Mesendoderm (in vitro differentiated cells): ENCODE measurements at regions not wholly inside any gene's neighbourhood (a gene's known extent, or its start where the extent isn't known, plus 50 kb on each side); places are given as distances from the start of the nearest gene placed in this dataset.

Source experiments
- DNase-seq: peaks from one replicate; pipeline ENCODE4 v3.0.0; 2013
- H2AK5ac ChIP-seq: 2 replicates; pipeline ENCODE4 v1.6.1; 2013; ENCODE audit warnings: low read length, inconsistent platforms
- H2BK120ac ChIP-seq: 2 replicates; pipeline ENCODE4 v1.6.1; 2013; ENCODE audit warnings: low read depth, mild to moderate bottlenecking, low read length, moderate library complexity, mixed read lengths
- H2BK15ac ChIP-seq: replicated peaks from 2 replicates; pipeline ENCODE4 v1.6.1; 2013; ENCODE audit warnings: low read depth, mild to moderate bottlenecking, moderate library complexity
- H2BK5ac ChIP-seq: 2 replicates; pipeline ENCODE4 v1.6.1; 2013; ENCODE audit warnings: low read length, inconsistent platforms
- H3K18ac ChIP-seq: 2 replicates; pipeline ENCODE4 v1.6.1; 2013; ENCODE audit warnings: mild to moderate bottlenecking, low read length, mixed read lengths
- H3K23ac ChIP-seq: one replicate; pipeline ENCODE4 v1.6.1; 2013; ENCODE audit warnings: low read length
- H3K27ac ChIP-seq: 2 replicates; pipeline ENCODE4 v1.5.1; 2013; ENCODE audit warnings: low read depth, mild to moderate bottlenecking, inconsistent platforms, low read length, moderate library complexity
- H3K27me3 ChIP-seq: 2 replicates; pipeline ENCODE4 v1.6.1; 2013; ENCODE audit warnings: low read length, control low read depth, mild to moderate bottlenecking, inconsistent platforms; ENCODE audit not compliant: insufficient read depth, poor library complexity
- H3K36me3 ChIP-seq: 2 replicates; pipeline ENCODE4 v1.6.1; 2013; ENCODE audit warnings: low read length, inconsistent platforms; ENCODE audit not compliant: control insufficient read depth, insufficient read depth
- H3K4ac ChIP-seq: one replicate; pipeline ENCODE4 v1.6.1; 2013; ENCODE audit warnings: low read depth, mild to moderate bottlenecking, low read length, moderate library complexity
- H3K4me1 ChIP-seq: 2 replicates; pipeline ENCODE4 v1.6.1; 2013; ENCODE audit warnings: low read depth, low read length, inconsistent platforms; ENCODE audit not compliant: control insufficient read depth
- H3K4me2 ChIP-seq: 2 replicates; pipeline ENCODE4 v1.6.1; 2013; ENCODE audit warnings: low read length
- H3K4me3 ChIP-seq: 2 replicates; pipeline ENCODE4 v1.5.1; 2013; ENCODE audit warnings: mild to moderate bottlenecking, low read length
- H3K56ac ChIP-seq: one replicate; pipeline ENCODE4 v1.6.1; 2013; ENCODE audit warnings: low read length
- H3K79me1 ChIP-seq: 2 replicates; pipeline ENCODE4 v1.6.1; 2013; ENCODE audit warnings: low read length, inconsistent platforms
- H3K79me2 ChIP-seq: 2 replicates; pipeline ENCODE4 v1.6.1; 2013; ENCODE audit warnings: mild to moderate bottlenecking, low read length; ENCODE audit not compliant: control insufficient read depth, insufficient read depth
- H3K9ac ChIP-seq: 2 replicates; pipeline ENCODE4 v1.6.1; 2013; ENCODE audit warnings: low read length, inconsistent platforms
- H4K5ac ChIP-seq: one replicate; pipeline ENCODE4 v1.6.1; 2013; ENCODE audit warnings: low read length
- H4K8ac ChIP-seq: one replicate; pipeline ENCODE4 v1.6.1; 2013; ENCODE audit warnings: low read depth, mild to moderate bottlenecking, control low read depth, low read length, moderate library complexity
- WGBS: extraction: QIAGEN DNeasy Blood & Tissue Kit; methylation state at CpG from one replicate; pipeline ENCODE4 v1.1.7; 2013; ENCODE audit warnings: low lambda C conversion rate, missing lambda C conversion rate; ENCODE audit not compliant: insufficient coverage; ENCODE audit errors: extremely low coverage; 5-methylcytosine and 5-hydroxymethylcytosine counted together

- H4K5ac ChIP-seq = no peak overlapping the region
- no peak overlapping the region for H3K4ac ChIP-seq
- H3K18ac ChIP-seq = no peak overlapping the region
- H4K8ac ChIP-seq = no peak overlapping the region
- no peak overlapping the region for H2BK15ac ChIP-seq
- H3K9ac ChIP-seq = no peak overlapping the region
- H3K23ac ChIP-seq = no peak overlapping the region
- no peaks in the 10 kb centered on the region for H3K36me3 ChIP-seq
- no peaks in the 10 kb centered on the region for H3K79me1 ChIP-seq
- no peaks in the 10 kb centered on the region for H3K27me3 ChIP-seq
- no peak overlapping the region for H3K56ac ChIP-seq
- DNase-seq = no peak
- no CpG with 5 or more reads among the region's 1 CpG for WGBS
- H2BK120ac ChIP-seq = no peak overlapping the region
- H2AK5ac ChIP-seq = no peak overlapping the region
- H3K4me1 ChIP-seq = no peaks in the 10 kb centered on the region
- no peak overlapping the region for H3K4me3 ChIP-seq
- no peak overlapping the region for H3K27ac ChIP-seq
- no peak overlapping the region for H2BK5ac ChIP-seq
- H3K4me2 ChIP-seq = no peak overlapping the region
- no peaks in the 10 kb centered on the region for H3K79me2 ChIP-seq
Observed at GRCh38 chr6:44556046-44556445, 168.5 kb downstream of the CDC5L start.

DNA sequence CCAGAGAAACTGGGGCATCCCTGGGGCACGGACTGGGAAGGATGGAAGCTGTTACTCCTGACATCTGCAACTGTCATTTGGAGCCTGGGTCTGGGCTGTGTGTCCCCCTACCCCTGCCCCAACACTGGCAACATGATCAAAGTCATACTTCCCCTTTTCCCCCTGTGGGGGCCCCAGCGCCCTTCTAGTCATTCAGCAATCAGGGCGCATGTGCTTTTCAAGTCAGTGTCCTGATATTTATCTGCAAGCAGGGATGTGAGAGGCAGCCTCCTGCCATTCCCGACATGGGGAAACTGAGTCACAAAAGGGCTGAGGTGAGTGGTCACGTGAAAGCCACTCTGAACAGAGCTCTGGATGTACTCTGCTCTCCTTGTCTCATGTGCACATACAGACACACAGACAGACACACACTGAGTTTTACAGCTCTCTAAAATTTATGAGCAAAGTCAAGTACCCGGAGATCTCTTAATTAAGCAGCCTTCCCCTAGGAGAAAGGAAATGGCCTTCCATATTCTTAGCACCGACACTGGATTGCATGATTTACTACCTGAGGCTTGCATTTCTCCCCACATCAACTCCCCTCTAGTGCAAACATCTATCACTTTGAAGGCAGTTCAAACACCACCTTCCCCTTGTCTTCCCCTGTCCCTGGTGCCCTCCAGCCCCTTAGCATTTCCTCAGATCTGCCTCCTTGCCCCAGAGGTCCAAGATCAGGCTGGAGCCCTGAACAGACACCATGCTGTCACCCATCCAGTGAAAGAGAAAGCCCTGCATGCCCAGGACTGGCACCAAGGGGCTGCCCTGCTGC lies 170.7 kb downstream of the CDC5L start:
- Histone ChIP-seq H3K9ac (no peak overlapping the region), H2BK5ac (no peak overlapping the region), H3K27ac (no peak overlapping the region), H3K79me1 (no peaks in the 10 kb centered on the region), H3K4me1 (no peaks in the 10 kb centered on the region), H2BK15ac (no peak overlapping the region), H3K4ac (no peak overlapping the region), H4K8ac (no peak overlapping the region), H3K23ac (no peak overlapping the region), H3K79me2 (no peaks in the 10 kb centered on the region), H3K18ac (no peak overlapping the region), H3K4me3 (no peak overlapping the region), H3K56ac (no peak overlapping the region), H3K4me2 (no peak overlapping the region), H3K36me3 (no peaks in the 10 kb centered on the region), H3K27me3 (no peaks in the 10 kb centered on the region), H4K5ac (no peak overlapping the region), H2BK120ac (no peak overlapping the region), H2AK5ac (no peak overlapping the region)
- no peak for DNase-seq
- no CpG with 5 or more reads among the region's 7 CpGs for WGBS

GRCh38 chr6:44558832-44559251 lies 171.3 kb downstream of the CDC5L start:
- Histone ChIP-seq H4K8ac (no peak overlapping the region), H2BK120ac (no peak overlapping the region), H3K9ac (no peak overlapping the region), H3K4me3 (no peak overlapping the region), H2BK5ac (no peak overlapping the region), H3K27ac (no peak overlapping the region), H3K4me1 (peaks cover 2% of the 10 kb centered on the region), H3K79me1 (no peaks in the 10 kb centered on the region), H3K23ac (no peak overlapping the region), H3K27me3 (no peaks in the 10 kb centered on the region), H3K56ac (no peak overlapping the region), H2BK15ac (no peak overlapping the region), H2AK5ac (no peak overlapping the region), H3K79me2 (no peaks in the 10 kb centered on the region), H3K36me3 (no peaks in the 10 kb centered on the region), H4K5ac (no peak overlapping the region), H3K4ac (no peak overlapping the region), H3K18ac (no peak overlapping the region), H3K4me2 (no peak overlapping the region)
- WGBS = no CpG with 5 or more reads among the region's 2 CpGs
- DNase-seq = no peak

GRCh38 chr6:44559486-44560270 lies 172.2 kb downstream of the CDC5L start:
- Histone ChIP-seq H3K79me1 (no peaks in the 10 kb centered on the region), H3K36me3 (no peaks in the 10 kb centered on the region), H2AK5ac (no peak overlapping the region), H3K4ac (no peak overlapping the region), H2BK15ac (no peak overlapping the region), H4K8ac (no peak overlapping the region), H3K27ac (no peak overlapping the region), H3K27me3 (no peaks in the 10 kb centered on the region), H3K4me2 (no peak overlapping the region), H4K5ac (no peak overlapping the region), H3K4me1 (peaks cover 4% of the 10 kb centered on the region), H3K4me3 (no peak overlapping the region), H2BK5ac (no peak overlapping the region), H3K18ac (no peak overlapping the region), H3K9ac (no peak overlapping the region), H3K23ac (no peak overlapping the region), H2BK120ac (no peak overlapping the region), H3K79me2 (no peaks in the 10 kb centered on the region), H3K56ac (no peak overlapping the region)
- WGBS = no CpG with 5 or more reads among the region's 13 CpGs
- DNase-seq = no peak

DNA sequence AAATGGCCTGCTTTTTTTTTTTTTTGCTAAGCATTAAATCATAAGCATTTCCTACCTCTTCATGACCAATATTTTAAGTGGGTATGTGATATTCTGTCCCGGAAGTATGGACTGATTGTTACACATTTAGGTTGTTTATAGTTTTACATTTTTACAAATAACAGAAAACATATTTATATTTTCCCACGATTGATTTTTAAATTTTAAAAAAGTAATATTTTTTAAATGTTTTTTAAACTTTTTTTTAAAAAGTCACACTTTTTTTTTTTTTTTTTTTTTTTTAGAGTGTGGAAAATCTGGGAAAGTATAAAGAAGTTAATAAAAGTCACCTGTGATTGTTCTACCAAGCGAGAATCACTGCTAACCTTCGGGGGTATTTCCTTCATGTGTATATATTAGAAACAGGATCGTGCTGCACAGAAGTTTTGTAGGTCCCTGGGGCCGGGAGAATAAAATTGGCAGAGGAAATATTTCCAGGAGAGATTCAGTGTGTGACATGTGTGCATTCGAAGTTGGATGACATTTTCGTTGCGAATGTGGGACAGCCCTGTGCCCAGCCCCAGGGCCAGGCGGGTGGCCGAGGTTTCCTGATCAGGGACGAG lies 173.1 kb downstream of the CDC5L start:
- no peak overlapping the region for H3K4ac ChIP-seq
- DNase-seq = no peak
- H4K5ac ChIP-seq = no peak overlapping the region
- no peak overlapping the region for H2BK5ac ChIP-seq
- no peak overlapping the region for H2AK5ac ChIP-seq
- no peak overlapping the region for H4K8ac ChIP-seq
- no peak overlapping the region for H3K4me2 ChIP-seq
- no peak overlapping the region for H3K18ac ChIP-seq
- H3K9ac ChIP-seq = no peak overlapping the region
- no peak overlapping the region for H2BK120ac ChIP-seq
- no peak overlapping the region for H3K27ac ChIP-seq
- H3K36me3 ChIP-seq = no peaks in the 10 kb centered on the region
- 100% methylated on average over 1 of the region's 12 CpGs for WGBS
- no peak overlapping the region for H3K56ac ChIP-seq
- H2BK15ac ChIP-seq = no peak overlapping the region
- no peaks in the 10 kb centered on the region for H3K79me2 ChIP-seq
- no peak overlapping the region for H3K4me3 ChIP-seq
- H3K79me1 ChIP-seq = no peaks in the 10 kb centered on the region
- H3K27me3 ChIP-seq = no peaks in the 10 kb centered on the region
- no peak overlapping the region for H3K23ac ChIP-seq
- peaks cover 4% of the 10 kb centered on the region for H3K4me1 ChIP-seq
